K562 (cell line): ENCODE measurements at regions not wholly inside any gene's neighbourhood (a gene's known extent, or its start where the extent isn't known, plus 50 kb on each side); places are given as distances from the start of the nearest gene placed in this dataset.

Source experiments
- ATAC-seq: fragments of 200-7000 bp; cut with Tn5 transposase; 3 replicates; pipeline ENCODE4 v1.9.1; 2020; ENCODE audit warnings: moderate library complexity
- BruUV-seq: library from RNA; stranded (reverse); fragments of 400-500 nt; replicated peaks from 2 replicates; lab custom pipeline; 2021; lab: Mats Ljungman, UMichigan
- CTCF ChIA-PET: fragments of 300-600 bp; formaldehyde crosslinking; extraction: SDS; loops from one replicate; lab custom pipeline; 2021; ENCODE audit warnings: low intra/inter-chr PET ratio; lab: Yijun Ruan, JAX
- POLR2A ChIA-PET: fragments of 300-600, 350-650 bp; sonication (Branson Sonifier 250); formaldehyde crosslinking; extraction: SDS; loops from one replicate; lab custom pipeline; 2021; ENCODE audit warnings: antibody characterized with exemption, inconsistent platforms; lab: Yijun Ruan, JAX
- DNase-seq, 4 experiments: peaks; one replicate each; pipeline versions ENCODE4 v3.0.0 to v3.0.0-alpha.2; 2011 to 2018; ENCODE audit warnings: low spot score in 3 of 4, mixed read lengths in 3 of 4; ENCODE audit errors: extremely low read depth in 1 of 4
- FAIRE-seq: peaks from 2 replicates; lab custom pipeline; 2011; peaks lifted over from hg19 to GRCh38; lab: Jason Lieb, UNC
- H2AFZ ChIP-seq: 2 replicates; pipeline ENCODE4 v1.6.0; 2011; ENCODE audit warnings: low read depth, low read length, control low read depth, inconsistent platforms
- H3K27ac ChIP-seq: fragments of 200-600 bp; 3 replicates; pipeline ENCODE4 v1.8.0; 2011; ENCODE audit warnings: low read depth, mild to moderate bottlenecking, control low read depth, inconsistent platforms, low read length, moderate library complexity, mixed read lengths; ENCODE audit errors: extremely low read depth
- H3K27me3 ChIP-seq, 2 experiments: fragments of 300-600 bp in 1 of 2; 2 replicates in 1 of 2; 3 replicates in 1 of 2; pipeline versions ENCODE4 v1.6.0 to v1.8.0; 2011; ENCODE audit warnings: inconsistent platforms in 2 of 2, low read length in 2 of 2, mild to moderate bottlenecking in 1 of 2, mixed read lengths in 1 of 2, moderate library complexity in 1 of 2; ENCODE audit not compliant: control insufficient read depth in 2 of 2, insufficient read depth in 2 of 2
- H3K36me3 ChIP-seq: fragments of 300-600 bp; 3 replicates; pipeline ENCODE4 v1.8.0; 2011; ENCODE audit warnings: mild to moderate bottlenecking, low read length, inconsistent platforms; ENCODE audit not compliant: control insufficient read depth, insufficient read depth
- H3K4me1 ChIP-seq, 2 experiments: fragments of 200-600 bp in 1 of 2; replicated peaks in 1 of 2; 2 replicates in 1 of 2; 3 replicates in 1 of 2; pipeline versions ENCODE4 v1.5.1 to v1.8.0; 2011; ENCODE audit warnings: inconsistent platforms in 2 of 2, low read length in 2 of 2, mild to moderate bottlenecking in 1 of 2, mixed read lengths in 1 of 2, moderate library complexity in 1 of 2; ENCODE audit not compliant: control insufficient read depth in 2 of 2, insufficient read depth in 2 of 2
- H3K4me2 ChIP-seq: 2 replicates; pipeline ENCODE4 v1.6.1; 2011; ENCODE audit warnings: low read length, control low read depth, inconsistent platforms, mixed read lengths; ENCODE audit not compliant: insufficient read depth
- H3K4me3 ChIP-seq: fragments of 200-600 bp; sonication (generic), shearing (Covaris generic); 2 replicates; pipeline ENCODE4 v1.5.1; 2016; ENCODE audit warnings: control low read depth, inconsistent platforms
- H3K79me2 ChIP-seq: fragments of 200-600 bp; 3 replicates; pipeline ENCODE4 v1.8.0; 2011; ENCODE audit warnings: low read length, inconsistent platforms; ENCODE audit not compliant: control insufficient read depth, insufficient read depth
- H3K9ac ChIP-seq, 2 experiments: 2 replicates each; pipeline versions ENCODE4 v1.6.0 to v1.6.1; 2011; ENCODE audit warnings: low read depth in 2 of 2, low read length in 2 of 2, control low read depth in 1 of 2, inconsistent platforms in 1 of 2, mild to moderate bottlenecking in 1 of 2, mixed read lengths in 1 of 2; ENCODE audit not compliant: insufficient read depth in 1 of 2
- H3K9me1 ChIP-seq: one replicate; pipeline ENCODE4 v1.6.0; 2011; ENCODE audit warnings: inconsistent platforms, mild to moderate bottlenecking, low read length, moderate library complexity; ENCODE audit not compliant: control insufficient read depth, insufficient read depth
- H3K9me3 ChIP-seq: replicated peaks from 2 replicates; pipeline ENCODE4 v1.5.1; 2011; ENCODE audit warnings: low read depth, low read length, inconsistent platforms; ENCODE audit not compliant: control insufficient read depth, insufficient read depth
- H4K20me1 ChIP-seq: replicated peaks from 2 replicates; pipeline ENCODE4 v1.6.1; 2011; ENCODE audit warnings: low read length, inconsistent platforms, mixed read lengths; ENCODE audit not compliant: control insufficient read depth, insufficient read depth
- CTBP1 ChIP-seq: fragments of 450-650 bp; IDR thresholded peaks from 2 replicates; pipeline ENCODE4 v1.6.1; 2016; ENCODE audit warnings: borderline replicate concordance
- DPF2 ChIP-seq: fragments of 450-650 bp; IDR thresholded peaks from 2 replicates; pipeline ENCODE4 v1.6.1; 2016
- EWSR1 ChIP-seq: fragments of 450-650 bp; IDR thresholded peaks from 2 replicates; pipeline ENCODE4 v1.6.1; 2018; ENCODE audit warnings: borderline replicate concordance, mild to moderate bottlenecking, low read depth, moderate library complexity; ENCODE audit not compliant: partially characterized antibody
- FIP1L1 ChIP-seq: fragments of 200-400 bp; formaldehyde crosslinking; IDR thresholded peaks from 2 replicates; pipeline ENCODE4 v1.6.1; 2018; ENCODE audit warnings: mild to moderate bottlenecking, low read depth, low read length; ENCODE audit not compliant: poor library complexity, severe bottlenecking
- GMEB1 ChIP-seq: fragments of 250-450 bp; sonication (Bioruptor Pico); IDR thresholded peaks from 2 replicates; pipeline ENCODE4 v1.4.0; 2020; ENCODE audit warnings: mild to moderate bottlenecking
- HIVEP1 ChIP-seq: fragments of 250-450 bp; sonication (Bioruptor Pico); IDR thresholded peaks from 2 replicates; pipeline ENCODE4 v1.4.0; 2020; ENCODE audit warnings: mild to moderate bottlenecking
- KLF10 ChIP-seq: fragments of 250-450 bp; sonication (Bioruptor Pico); IDR thresholded peaks from 2 replicates; pipeline ENCODE4 v1.6.1; 2021; ENCODE audit warnings: matching md5 sums
- MBD1 ChIP-seq: fragments of 250-450 bp; sonication (Bioruptor Pico); IDR thresholded peaks from 2 replicates; pipeline ENCODE4 v1.8.0; 2022; ENCODE audit warnings: inconsistent platforms
- NELFE ChIP-seq: IDR thresholded peaks from 2 replicates; pipeline ENCODE4 v1.6.1; 2011; ENCODE audit warnings: mild to moderate bottlenecking; ENCODE audit not compliant: insufficient read depth, insufficient read length
- POLR2H ChIP-seq: IDR thresholded peaks from 2 replicates; pipeline ENCODE4 v1.6.1; 2016; ENCODE audit warnings: missing genetic modification characterization, low read depth, mild to moderate bottlenecking, control low read depth, missing compliant biosample characterization, moderate library complexity
- PRPF4 ChIP-seq: fragments of 200-400 bp; formaldehyde crosslinking; IDR thresholded peaks from one replicate; pipeline ENCODE4 v1.6.1; 2017; ENCODE audit warnings: low read length, low read depth, mild to moderate bottlenecking; ENCODE audit not compliant: insufficient read depth, poor library complexity, severe bottlenecking
- SOX6 ChIP-seq: fragments of 450-650 bp; IDR thresholded peaks from 2 replicates; pipeline ENCODE4 v1.6.1; 2014; ENCODE audit warnings: mild to moderate bottlenecking
- STAT5A ChIP-seq: IDR thresholded peaks from 2 replicates; pipeline ENCODE4 v1.6.1; 2012; ENCODE audit warnings: low read length, inconsistent platforms, borderline replicate concordance
- TEAD1 ChIP-seq, 2 experiments: fragments of 450-650 bp in 1 of 2; sonication (generic) in 1 of 2; formaldehyde crosslinking; IDR thresholded peaks; 2 replicates each; pipeline versions ENCODE4 v1.4.0 to v1.8.0; 2020 to 2022; ENCODE audit warnings: mild to moderate bottlenecking in 2 of 2, missing genetic modification reagents in 1 of 2
- USF2 ChIP-seq: sonication (generic); formaldehyde crosslinking; IDR thresholded peaks from 2 replicates; pipeline ENCODE4 v1.5.0; 2020; ENCODE audit warnings: missing genetic modification reagents
- ZEB2 ChIP-seq: fragments of 450-650 bp; IDR thresholded peaks from 2 replicates; pipeline ENCODE4 v1.6.1; 2016
- ZNF165 ChIP-seq: fragments of 250-450 bp; sonication (Bioruptor Pico); IDR thresholded peaks from 2 replicates; pipeline ENCODE4 v1.4.0; 2020; ENCODE audit warnings: borderline replicate concordance
- ZNF408 ChIP-seq: fragments of 250-450 bp; sonication (Bioruptor Pico); IDR thresholded peaks from 2 replicates; pipeline ENCODE4 v1.4.0; 2020; ENCODE audit warnings: low read depth, mild to moderate bottlenecking, moderate library complexity
- ZNF445 ChIP-seq: fragments of 250-450 bp; sonication (Bioruptor Pico); IDR thresholded peaks from 2 replicates; pipeline ENCODE4 v1.4.0; 2020; ENCODE audit warnings: low read depth, mild to moderate bottlenecking, moderate library complexity
- ZSCAN29 ChIP-seq: fragments of 450-650 bp; IDR thresholded peaks from 2 replicates; pipeline ENCODE4 v1.6.1; 2017
- WGBS: fragments of 100-300 bp; shearing (Covaris generic); methylation state at CpG from one replicate; pipeline ENCODE4 v1.1.6; 2016; ENCODE audit warnings: low coverage, mixed read lengths; ENCODE audit not compliant: insufficient coverage; ENCODE audit errors: missing lambda C conversion rate; 5-methylcytosine and 5-hydroxymethylcytosine counted together
- in situ Hi-C: fragments of 300-500 bp; cut with MboI; formaldehyde crosslinking; loops from 4 replicates; pipeline ENCODE4 v1.15.0; 2018; ENCODE audit warnings: inconsistent platforms, mixed read lengths
- intact Hi-C: fragments of 100-400 bp; cut with micrococcal nuclease; formaldehyde crosslinking; loops from 2 replicates; pipeline ENCODE4 v1.14.2; 2022

GRCh38 chr3:20324664-20325478 is 138.9 kb upstream of the SGO1 start:
- intact Hi-C loops = loop anchor here (5.0 to 10.0 kb wide), 4 partner anchors 138 to 438 kb away; partner anchors contain the start of genes KAT2B, RAB5A and SGO1
- H3K9ac ChIP-seq = peak overlapping the region; percentile 13 to 32; a peak in 3 of 4 replicates
- DNase-seq (peak in 1 of 4 experiments; percentile 68), ATAC-seq (peak; percentile 54), FAIRE-seq (no peak)
- 0% methylated on average over 1 of the region's 1 CpG for WGBS
- H3K4me1 ChIP-seq = peaks cover 16 to 62% of the 10 kb centered on the region in 2 experiments
- no peak overlapping the region for H3K4me3 ChIP-seq
- peak overlapping the region; percentile 26; the same call in 1 of the 2 replicates for H3K4me2 ChIP-seq
- H2AFZ ChIP-seq = peak overlapping the region; percentile 87
- no peaks in the 10 kb centered on the region for H4K20me1 ChIP-seq
- CTCF ChIA-PET = no interaction called here
- H3K9me3 ChIP-seq = no peaks in the 10 kb centered on the region
- H3K9me1 ChIP-seq = no peaks in the 10 kb centered on the region
- in situ Hi-C loops = no loop called here
- no peaks in the 10 kb centered on the region for H3K36me3 ChIP-seq
- H3K27ac ChIP-seq = peak overlapping the region; percentile 76
- no peaks in the 10 kb centered on the region for H3K79me2 ChIP-seq
- POLR2A ChIA-PET = interaction anchor here (0.6 kb wide), 1 partner anchor 132 kb away, joined by 3 read pairs; no protein-coding TSS in a partner anchor
- no peaks in the 10 kb centered on the region for H3K27me3 ChIP-seq
- BruUV-seq = no TSS peak
- TF ChIP-seq KLF10 (no peak), FIP1L1 (no peak), POLR2H (tag) (no peak), ZNF445 (CRISPR knock-in tag) (no peak), ZNF165 (CRISPR knock-in tag) (no peak), ZSCAN29 (0 out of 2 replicates have a peak, but pooled peaks have one; percentile 14), MBD1 (CRISPR knock-in tag) (no peak), ZEB2 (peak; percentile 39; the same call in 1 of the 2 replicates), TEAD1 (CRISPR knock-in tag; IDR thresholded peaks at IDR 0.05) (no peak), USF2 (CRISPR knock-in tag) (no peak), SOX6 (peak; percentile 67), PRPF4 (no peak), NELFE (no peak), ZNF408 (CRISPR knock-in tag) (no peak), CTBP1 (0 out of 2 replicates have a peak, but pooled peaks have one; percentile 20), EWSR1 (no peak), DPF2 (peak; percentile 89), STAT5A (no peak), GMEB1 (CRISPR knock-in tag) (no peak), HIVEP1 (CRISPR knock-in tag) (no peak)
